Kidney (tissue), 13 donors: ENCODE measurements at regions not wholly inside any gene's neighbourhood (a gene's known extent, or its start where the extent isn't known, plus 50 kb on each side); places are given as distances from the start of the nearest gene placed in this dataset.

Experiments used
- DNase-seq, 5 donors: peaks; one replicate each; pipeline ENCODE4 v3.0.0-alpha.2; 2013 to 2020
- FAIRE-seq: peaks from 2 replicates; lab custom pipeline; 2012; peaks lifted over from hg19 to GRCh38; lab: Jason Lieb, UNC
- H3K27ac ChIP-seq, 2 donors: one replicate each; pipeline ENCODE4 v1.7.0; 2013; ENCODE audit warnings: low read depth in 2 of 2, low read length in 2 of 2, inconsistent platforms in 1 of 2
- H3K27me3 ChIP-seq: one replicate; pipeline ENCODE4 v1.7.1; 2013; ENCODE audit warnings: low read length, inconsistent platforms; ENCODE audit not compliant: control insufficient read depth, insufficient read depth
- H3K36me3 ChIP-seq, 3 donors: one replicate each; pipeline versions ENCODE4 v1.7.0 to v1.7.1; 2013; ENCODE audit warnings: low read length in 3 of 3, control low read depth in 1 of 3, inconsistent platforms in 1 of 3; ENCODE audit not compliant: insufficient read depth in 3 of 3, control insufficient read depth in 2 of 3
- H3K4me1 ChIP-seq, 3 donors: one replicate each; pipeline versions ENCODE4 v1.7.0 to v1.7.1; 2013; ENCODE audit warnings: low read length in 3 of 3, inconsistent platforms in 1 of 3, low read depth in 1 of 3; ENCODE audit not compliant: control insufficient read depth in 2 of 3, insufficient read depth in 2 of 3
- H3K4me3 ChIP-seq, 3 donors: one replicate each; pipeline versions ENCODE4 v1.7.0 to v1.8.1; 2013; ENCODE audit warnings: low read length in 3 of 3, control low read depth in 1 of 3, inconsistent platforms in 1 of 3
- H3K9ac ChIP-seq, 3 donors: one replicate each; pipeline versions ENCODE4 v1.7.0 to v1.7.1; 2013; ENCODE audit warnings: low read length in 3 of 3, control low read depth in 1 of 3, inconsistent platforms in 1 of 3
- H3K9me3 ChIP-seq, 3 donors: one replicate each; pipeline versions ENCODE4 v1.7.0 to v1.7.1; 2013; ENCODE audit warnings: low read length in 3 of 3, control low read depth in 1 of 3, inconsistent platforms in 1 of 3; ENCODE audit not compliant: control insufficient read depth in 2 of 3, insufficient read depth in 1 of 3
- intact Hi-C: fragments of 100-400 bp; cut with DNase I; formaldehyde crosslinking; loops from one replicate; pipeline ENCODE4 v1.11.1; 2022
- TF ChIP-seq, protein P1 (sequence below): IDR thresholded peaks from 3 replicates; pipeline ENCODE4 v1.5.1; 2012; ENCODE audit warnings: mild to moderate bottlenecking, moderate library complexity, borderline replicate concordance; ENCODE audit not compliant: insufficient read depth; ENCODE audit errors: extremely low read depth
- donor health status: control.
- donor health status: control.
- donor health status: control.
- donor health status: control.
- donor health status: control.
- donor health status: DM: yes; HTN: yes; CAD: no.
- donor health status: Normal renal cell carcinoma (clear cell type).

DNA sequence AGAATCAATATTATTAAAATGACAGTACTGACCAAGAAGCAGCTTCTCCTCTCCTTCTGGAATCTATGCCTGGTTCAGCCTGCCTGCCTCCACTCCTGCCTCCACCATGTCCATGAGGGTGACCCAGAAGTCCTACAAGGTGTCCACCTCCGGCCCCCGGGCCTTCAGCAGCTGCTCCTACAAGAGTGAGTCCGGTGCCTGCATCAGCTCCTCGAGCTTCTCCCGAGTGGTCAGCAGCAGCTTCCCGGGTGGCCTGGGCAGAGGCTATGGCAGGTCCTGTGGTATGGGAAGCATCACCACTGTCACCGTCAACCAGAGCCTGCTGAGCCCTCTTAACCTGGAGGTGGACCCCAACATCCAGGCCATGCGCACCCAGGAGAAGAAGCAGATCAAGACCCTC lies 822.4 kb upstream of the NEGR1 start:
- DNase-seq (no peak), FAIRE-seq (no peak)
- Histone ChIP-seq H3K27ac (no peak overlapping the region), H3K4me3 (no peak overlapping the region), H3K36me3 (no peaks in the 10 kb centered on the region), H3K9ac (no peak overlapping the region), H3K9me3 (peaks cover 0 to 5% (median 0%) of the 10 kb centered on the region in 3 donors), H3K27me3 (no peaks in the 10 kb centered on the region), H3K4me1 (no peaks in the 10 kb centered on the region)
- intact Hi-C loops = no loop called here
- TF ChIP-seq, protein P1, sequence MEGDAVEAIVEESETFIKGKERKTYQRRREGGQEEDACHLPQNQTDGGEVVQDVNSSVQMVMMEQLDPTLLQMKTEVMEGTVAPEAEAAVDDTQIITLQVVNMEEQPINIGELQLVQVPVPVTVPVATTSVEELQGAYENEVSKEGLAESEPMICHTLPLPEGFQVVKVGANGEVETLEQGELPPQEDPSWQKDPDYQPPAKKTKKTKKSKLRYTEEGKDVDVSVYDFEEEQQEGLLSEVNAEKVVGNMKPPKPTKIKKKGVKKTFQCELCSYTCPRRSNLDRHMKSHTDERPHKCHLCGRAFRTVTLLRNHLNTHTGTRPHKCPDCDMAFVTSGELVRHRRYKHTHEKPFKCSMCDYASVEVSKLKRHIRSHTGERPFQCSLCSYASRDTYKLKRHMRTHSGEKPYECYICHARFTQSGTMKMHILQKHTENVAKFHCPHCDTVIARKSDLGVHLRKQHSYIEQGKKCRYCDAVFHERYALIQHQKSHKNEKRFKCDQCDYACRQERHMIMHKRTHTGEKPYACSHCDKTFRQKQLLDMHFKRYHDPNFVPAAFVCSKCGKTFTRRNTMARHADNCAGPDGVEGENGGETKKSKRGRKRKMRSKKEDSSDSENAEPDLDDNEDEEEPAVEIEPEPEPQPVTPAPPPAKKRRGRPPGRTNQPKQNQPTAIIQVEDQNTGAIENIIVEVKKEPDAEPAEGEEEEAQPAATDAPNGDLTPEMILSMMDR = no peak

DNA sequence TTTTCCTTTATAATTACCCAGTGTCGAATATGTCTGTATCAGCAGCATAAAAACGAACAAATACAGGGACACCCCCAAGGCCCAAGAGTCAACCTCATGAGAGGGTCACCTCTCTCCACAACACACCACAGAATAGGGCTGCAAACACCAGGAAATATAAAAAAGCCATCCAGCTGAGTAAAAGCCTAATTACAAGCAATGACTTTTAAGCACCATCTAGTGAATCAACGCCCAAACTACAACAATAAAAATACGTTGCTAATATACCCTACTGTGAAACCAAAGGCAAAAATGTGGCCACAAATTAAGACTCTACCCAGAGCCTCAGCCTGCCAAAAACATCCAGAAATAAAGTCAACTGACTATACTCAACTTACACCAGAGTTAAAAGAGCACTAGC lies 817.9 kb upstream of the NEGR1 start:
- DNase-seq (no peak), FAIRE-seq (no peak)
- no peak overlapping the region for H3K4me3 ChIP-seq
- H3K27me3 ChIP-seq = no peaks in the 10 kb centered on the region
- intact Hi-C loops = no loop called here
- H3K9ac ChIP-seq = no peak overlapping the region
- TF ChIP-seq, protein P1 = no peak
- H3K36me3 ChIP-seq = no peaks in the 10 kb centered on the region
- H3K4me1 ChIP-seq = no peaks in the 10 kb centered on the region
- H3K9me3 ChIP-seq = peaks cover 0 to 2% (median 0%) of the 10 kb centered on the region in 3 donors
- H3K27ac ChIP-seq = no peak overlapping the region

DNA sequence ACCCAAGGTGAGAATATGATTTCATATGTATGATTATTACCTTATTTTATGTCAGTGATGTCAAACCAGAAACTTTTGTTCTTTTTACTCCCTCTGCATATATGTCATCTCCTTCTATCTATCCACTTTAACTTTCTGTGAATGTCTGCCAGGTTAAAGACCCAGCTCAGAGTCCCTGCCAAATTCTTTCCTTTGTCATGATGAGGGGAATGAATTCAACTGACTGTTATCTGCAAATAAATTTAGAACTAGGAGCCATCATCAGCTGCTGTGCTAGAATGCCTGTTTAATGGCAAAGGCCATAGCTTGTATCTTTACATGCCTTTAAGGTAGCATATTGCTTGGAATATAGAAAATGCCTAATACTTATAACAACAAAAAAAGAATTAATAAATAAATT lies 815.6 kb upstream of the NEGR1 start:
- no peak for DNase-seq
- no peaks in the 10 kb centered on the region for H3K36me3 ChIP-seq
- intact Hi-C loops = no loop called here
- no peak overlapping the region for H3K27ac ChIP-seq
- no peaks in the 10 kb centered on the region for H3K27me3 ChIP-seq
- no peaks in the 10 kb centered on the region for H3K9me3 ChIP-seq
- no peak for FAIRE-seq
- H3K9ac ChIP-seq = no peak overlapping the region
- TF ChIP-seq, protein P1 = no peak
- H3K4me1 ChIP-seq = no peaks in the 10 kb centered on the region
- H3K4me3 ChIP-seq = no peak overlapping the region

DNA sequence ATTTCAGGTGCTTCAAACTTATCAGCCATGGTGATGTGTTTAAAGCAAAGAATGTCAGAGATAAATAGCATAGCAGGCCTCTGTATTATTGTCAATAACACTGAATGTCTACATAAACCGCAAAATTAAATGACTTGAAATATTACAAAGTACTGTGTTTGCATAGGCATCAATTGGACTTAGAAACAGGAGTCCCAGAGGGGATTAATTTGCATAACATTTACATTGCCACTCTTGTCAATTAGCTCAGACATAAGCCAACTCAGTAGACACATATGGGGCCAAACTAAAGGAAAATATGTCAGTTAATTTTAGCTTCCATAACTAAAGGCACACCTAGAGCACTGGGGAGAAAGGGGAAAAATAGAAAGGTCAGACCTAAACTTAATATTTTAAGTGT lies 814.5 kb upstream of the NEGR1 start:
- DNase-seq (no peak), FAIRE-seq (no peak)
- no peaks in the 10 kb centered on the region for H3K9me3 ChIP-seq
- TF ChIP-seq, protein P1 = no peak
- no peaks in the 10 kb centered on the region for H3K36me3 ChIP-seq
- no peak overlapping the region for H3K4me3 ChIP-seq
- H3K27me3 ChIP-seq = no peaks in the 10 kb centered on the region
- no peak overlapping the region for H3K9ac ChIP-seq
- H3K4me1 ChIP-seq = no peaks in the 10 kb centered on the region
- intact Hi-C loops = no loop called here
- no peak overlapping the region for H3K27ac ChIP-seq
